ENCODE measurements at regions not wholly inside any gene's neighbourhood (a gene's known extent, or its start where the extent isn't known, plus 50 kb on each side); places are given as distances from the start of the nearest gene placed in this dataset.

- Histone ChIP-seq H3K36me3 (no peaks in the 10 kb centered on the region), H3K4me3 (no peak overlapping the region), H3K9me3 (no peaks in the 10 kb centered on the region), H3K27me3 (no peaks in the 10 kb centered on the region), H3K4me1 (no peaks in the 10 kb centered on the region), H3K27ac (no peak overlapping the region)
- TF ChIP-seq POLR2A (IDR thresholded peaks at IDR 0.05) (no peak), CTCF (IDR thresholded peaks at IDR 0.05) (no peak), EP300 (IDR thresholded peaks at IDR 0.05; ENCODE audit: low read depth) (no peak), POLR2AphosphoS5 (IDR thresholded peaks at IDR 0.05) (no peak)
- in situ Hi-C loops (cut with MboI; ENCODE audit: low pct_ligation_motif_present in 1 of 4, low pct_unique_long_range_greater_than_20kb in 1 of 4, low sequenced_read_pairs in 3 of 4) (no loop called here), intact Hi-C loops (cut with DNase I; ENCODE audit: low total_unique reads) (no loop called here)
- no peak for DNase-seq
- 92% methylated on average over 14 of the region's 15 CpGs; no CpG with 5 or more reads in 1 of the 2 donors for WGBS, 2 donors (ENCODE audit: low coverage in 1 of 2)
Observed at GRCh38 chr6:81214414-81215091, 537.9 kb downstream of the TENT5A start.

DNA sequence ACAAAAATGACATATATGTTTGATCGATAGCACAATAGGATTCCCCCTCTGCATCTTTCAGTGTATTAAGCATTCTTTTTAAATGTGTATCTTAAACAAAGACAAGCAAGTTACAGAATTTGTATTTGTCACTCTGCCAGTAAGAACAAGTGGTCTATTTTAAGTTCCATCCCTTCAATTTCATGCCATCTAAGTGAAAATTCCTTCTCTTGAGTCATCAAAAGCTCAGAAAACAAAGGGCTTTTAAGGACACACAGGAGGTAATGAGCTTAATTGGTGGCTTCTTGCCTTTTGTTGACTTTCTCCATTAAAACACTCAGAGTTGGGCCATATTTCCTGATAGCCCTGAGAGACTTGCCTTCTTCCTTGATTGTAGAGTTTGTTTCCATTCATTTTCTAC, 547.8 kb downstream of the TENT5A start:
- in situ Hi-C loops (cut with MboI; ENCODE audit: low pct_ligation_motif_present in 1 of 4, low pct_unique_long_range_greater_than_20kb in 1 of 4, low sequenced_read_pairs in 3 of 4) (no loop called here), intact Hi-C loops (cut with DNase I; ENCODE audit: low total_unique reads) (no loop called here)
- Histone ChIP-seq H3K27ac (no peak overlapping the region), H3K9me3 (no peaks in the 10 kb centered on the region), H3K4me1 (no peaks in the 10 kb centered on the region), H3K36me3 (no peaks in the 10 kb centered on the region), H3K4me3 (no peak overlapping the region), H3K27me3 (no peaks in the 10 kb centered on the region)
- 80 to 88% methylated on average over 1 of the region's 1 CpG for WGBS, 2 donors (ENCODE audit: low coverage in 1 of 2)
- TF ChIP-seq POLR2A (IDR thresholded peaks at IDR 0.05) (no peak), CTCF (IDR thresholded peaks at IDR 0.05) (no peak), POLR2AphosphoS5 (IDR thresholded peaks at IDR 0.05) (no peak), EP300 (IDR thresholded peaks at IDR 0.05; ENCODE audit: low read depth) (no peak)
- DNase-seq = no peak

DNA sequence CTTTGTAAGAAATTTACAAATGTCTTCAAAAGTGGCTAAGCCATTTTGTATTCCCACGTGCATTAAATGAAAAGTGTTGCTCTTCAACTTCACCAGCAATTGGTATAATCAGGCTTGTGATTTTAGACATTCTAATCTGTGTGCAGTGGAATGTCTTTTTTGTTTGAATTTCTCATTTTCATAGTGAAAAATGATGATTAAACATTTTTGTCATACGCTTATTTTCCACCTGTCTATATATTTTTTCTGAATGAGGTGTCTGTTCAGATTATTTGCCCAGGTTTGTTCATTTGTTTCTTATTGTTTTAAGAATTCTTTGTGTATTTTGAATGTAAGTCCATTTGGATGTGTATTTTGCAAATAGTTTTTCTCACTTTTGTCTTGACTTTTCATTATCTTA, 558.1 kb downstream of the TENT5A start:
- in situ Hi-C loops (cut with MboI; ENCODE audit: low pct_ligation_motif_present in 1 of 4, low pct_unique_long_range_greater_than_20kb in 1 of 4, low sequenced_read_pairs in 3 of 4) = no loop called here
- H3K36me3 ChIP-seq = no peaks in the 10 kb centered on the region
- TF ChIP-seq POLR2AphosphoS5 (IDR thresholded peaks at IDR 0.05) = no peak
- no peak for TF ChIP-seq CTCF (IDR thresholded peaks at IDR 0.05)
- TF ChIP-seq EP300 (IDR thresholded peaks at IDR 0.05; ENCODE audit: low read depth) = no peak
- no peak for TF ChIP-seq POLR2A (IDR thresholded peaks at IDR 0.05)

DNA sequence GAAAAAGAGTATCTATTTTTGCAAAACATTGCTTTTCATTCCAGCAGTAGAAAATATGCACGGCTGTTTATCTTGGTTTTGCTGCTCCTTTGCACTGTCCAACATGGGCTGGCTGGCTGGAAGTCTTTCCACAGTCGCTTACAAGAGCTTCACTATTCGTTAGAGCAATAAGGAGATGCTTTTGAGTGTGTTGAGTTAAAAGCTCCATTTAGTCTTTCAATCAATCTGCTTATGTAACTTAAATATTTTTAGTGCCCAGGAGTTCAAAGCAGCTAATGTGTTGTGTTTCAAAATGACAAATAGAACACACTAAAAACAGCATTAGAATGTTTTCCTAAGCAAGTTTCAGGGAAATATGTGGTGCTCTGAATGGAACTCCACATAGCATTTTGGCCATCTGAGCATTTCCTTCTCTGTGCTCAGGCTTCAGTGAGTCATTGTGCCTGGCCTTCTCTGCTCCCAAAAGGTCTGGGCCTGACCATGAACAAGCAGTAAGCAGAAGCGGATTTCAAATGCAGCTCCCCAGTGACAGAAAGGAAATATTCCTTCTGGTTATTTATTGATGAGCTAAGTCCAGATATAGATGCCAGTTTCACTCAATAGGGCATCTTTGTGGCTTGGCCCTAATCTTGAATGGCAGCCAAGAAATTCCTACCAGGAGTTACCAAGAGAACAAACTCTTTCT, 580.3 kb downstream of the TENT5A start:
- Histone ChIP-seq H3K27ac (peak overlapping the region; percentile 18 to 45 (median 32)), H3K36me3 (no peaks in the 10 kb centered on the region), H3K4me1 (peaks cover 0 to 4% (median 0%) of the 10 kb centered on the region in 4 donors), H3K27me3 (no peaks in the 10 kb centered on the region), H3K9me3 (no peaks in the 10 kb centered on the region), H3K4me3 (no peak overlapping the region)
- DNase-seq = no peak
- 29 to 51% methylated on average over 3 to 4 of the region's 4 CpGs for WGBS, 2 donors (ENCODE audit: low coverage in 1 of 2)
- no peak for TF ChIP-seq POLR2AphosphoS5 (IDR thresholded peaks at IDR 0.05)
- no peak for TF ChIP-seq POLR2A (IDR thresholded peaks at IDR 0.05)
- no peak for TF ChIP-seq EP300 (IDR thresholded peaks at IDR 0.05; ENCODE audit: low read depth)
- TF ChIP-seq CTCF (IDR thresholded peaks at IDR 0.05) = no peak
- in situ Hi-C loops (cut with MboI; ENCODE audit: low pct_ligation_motif_present in 1 of 4, low pct_unique_long_range_greater_than_20kb in 1 of 4, low sequenced_read_pairs in 3 of 4) (no loop called here), intact Hi-C loops (cut with DNase I; ENCODE audit: low total_unique reads) (no loop called here)

More for the DNA sequence above, 558.1 kb downstream of the TENT5A start:
- Histone ChIP-seq H3K27me3 (no peaks in the 10 kb centered on the region), H3K9me3 (no peaks in the 10 kb centered on the region), H3K27ac (no peak overlapping the region), H3K4me1 (no peaks in the 10 kb centered on the region), H3K4me3 (no peak overlapping the region)
- intact Hi-C loops (cut with DNase I; ENCODE audit: low total_unique reads) = no loop called here
- 74 to 75% methylated on average over 2 of the region's 2 CpGs for WGBS, 2 donors (ENCODE audit: low coverage in 1 of 2)
- DNase-seq = no peak

All from transverse colon (tissue), 4 donors.